Inflammatory macrophage treated with lipopolysaccharide for 1 hour (primary cell): ENCODE measurements at regions not wholly inside any gene's neighbourhood (a gene's known extent, or its start where the extent isn't known, plus 50 kb on each side); places are given as distances from the start of the nearest gene placed in this dataset.
"Not testable (repeated sequence)": the region's sequence is repeated elsewhere in the genome, so short reads cannot be mapped to it uniquely, and the experiment has no call there.

ENCODE experiments used
- DNase-seq, 2 donors: peaks; one replicate each; pipeline ENCODE4 v3.0.0-alpha.2; 2020 to 2022

DNA sequence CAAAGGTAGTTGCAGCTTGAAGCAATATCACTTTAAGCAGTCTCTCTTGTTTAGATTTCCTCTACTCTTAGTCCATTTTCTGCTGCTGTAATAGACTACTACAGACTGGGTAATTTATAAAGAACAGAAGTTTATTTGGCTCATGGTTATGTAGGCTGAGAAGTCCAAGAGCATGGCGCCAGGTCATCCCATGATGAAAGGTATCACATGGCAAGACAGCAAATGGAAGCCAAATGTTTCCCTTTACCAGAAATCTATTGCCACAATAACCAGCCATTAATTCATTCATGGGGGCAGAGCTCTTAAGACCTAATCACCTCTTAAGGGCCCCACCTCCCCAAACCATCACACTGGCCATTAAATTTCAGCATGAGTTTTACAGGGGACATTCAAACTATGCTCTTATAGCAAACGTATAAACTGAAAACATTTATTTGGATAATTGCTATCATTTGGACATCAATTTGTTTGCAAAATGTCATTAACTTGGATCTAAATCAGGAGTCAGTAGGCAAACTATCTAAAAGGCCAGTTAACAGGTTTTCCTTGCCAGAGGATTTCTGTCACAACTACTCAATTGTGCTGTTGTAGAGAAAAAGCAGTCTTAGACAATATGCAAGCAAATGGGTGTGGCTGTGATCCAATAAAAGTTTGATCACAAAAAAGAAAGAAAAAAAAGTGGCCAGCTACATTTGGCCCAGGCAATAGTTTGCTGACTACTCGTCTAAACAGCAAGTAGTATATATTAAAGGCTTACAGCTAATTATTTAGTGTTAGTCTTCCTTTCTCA lies 75.7 kb upstream of the GUCY1A1 start:
- DNase-seq, result no peak

- DNase-seq, result no peak
These were observed 78.2 kb upstream of the GUCY1A1 start for GRCh38 chr4:155588437-155588836.

DNA sequence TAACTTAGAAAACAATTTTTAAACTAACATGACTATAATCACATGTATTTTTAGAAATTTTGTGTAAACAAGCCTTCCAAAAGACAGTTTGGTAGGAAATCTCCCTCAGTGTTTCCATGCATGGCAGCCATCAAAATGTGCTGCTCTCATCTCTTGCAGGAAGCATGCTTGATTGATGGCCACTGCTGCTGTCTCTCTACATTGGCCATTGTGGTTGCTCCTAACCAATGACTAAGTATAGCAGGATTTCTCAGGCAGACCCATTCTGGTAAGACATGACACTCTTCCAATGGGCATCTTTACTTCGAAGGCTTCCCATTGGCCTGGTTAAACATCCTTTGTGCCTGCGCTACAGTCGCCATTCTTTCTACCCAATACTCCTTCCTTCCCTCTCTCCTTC lies 78.9 kb upstream of the GUCY1A1 start:
- DNase-seq, result no peak

GRCh38 chr4:155582971-155583437 lies 83.6 kb upstream of the GUCY1A1 start:
- DNase-seq, result peak; percentile 95 to 98

DNA sequence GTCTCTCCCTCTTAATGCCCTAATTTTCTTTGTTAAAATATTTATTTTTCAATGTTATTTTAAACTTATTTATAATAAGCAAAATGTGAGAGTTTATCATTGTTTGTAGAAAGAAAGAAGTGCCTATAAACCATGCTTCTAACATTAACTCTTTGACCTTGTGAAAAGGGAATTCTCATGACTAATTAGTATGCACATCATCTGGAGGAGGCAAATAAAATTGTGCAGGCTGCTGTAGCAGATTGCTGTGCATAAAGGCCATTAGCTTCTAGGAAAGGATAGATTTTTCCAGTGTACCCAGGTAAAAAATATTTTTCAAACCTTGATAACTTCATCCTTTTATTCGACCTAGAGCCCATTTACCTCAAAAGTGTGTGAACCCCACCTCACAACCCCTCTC lies 84.6 kb upstream of the GUCY1A1 start:
- DNase-seq, result no peak

GRCh38 chr4:155578726-155579370 lies 87.8 kb upstream of the GUCY1A1 start:
- no peak for DNase-seq

DNA sequence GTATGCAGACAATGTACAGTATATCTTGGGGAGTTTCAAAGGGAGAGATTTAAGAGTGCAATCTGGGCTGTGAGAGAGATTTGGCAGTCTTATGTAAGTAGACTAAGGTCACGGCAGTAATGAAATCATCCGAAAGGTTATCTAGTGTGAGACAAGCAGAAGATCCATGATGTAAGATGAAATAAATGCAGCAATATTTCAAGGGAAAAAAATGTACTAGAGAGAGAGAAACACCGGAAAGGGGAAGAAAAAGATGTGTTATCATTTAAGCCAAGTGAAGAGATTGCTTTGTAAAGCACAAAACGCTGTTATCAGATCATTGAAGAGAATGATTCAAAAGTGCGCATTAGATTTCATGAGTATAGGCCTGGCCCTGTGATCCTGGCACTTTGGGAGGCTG lies 88.4 kb upstream of the GUCY1A1 start:
- DNase-seq, result no peak

DNA sequence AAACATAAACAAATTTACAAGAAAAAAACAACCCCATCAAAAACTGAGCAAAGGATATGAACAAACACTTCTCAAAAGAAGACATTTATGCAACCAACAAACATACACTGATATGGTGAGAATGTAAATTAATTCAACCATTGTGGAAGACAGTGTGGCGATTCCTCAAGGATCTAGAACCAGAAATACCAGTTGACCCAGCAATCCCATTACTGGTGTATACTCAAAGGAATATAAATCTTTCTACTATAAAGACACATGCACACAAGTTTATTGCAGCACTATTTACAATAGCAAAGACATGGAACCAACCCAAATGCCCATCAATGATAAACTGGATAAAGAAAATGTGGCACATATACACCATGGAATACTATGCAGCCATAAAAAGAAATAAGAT lies 92.3 kb upstream of the GUCY1A1 start:
- DNase-seq, result not testable (repeated sequence)

- no peak for DNase-seq
These were observed 93.5 kb upstream of the GUCY1A1 start for GRCh38 chr4:155573126-155573525.

GRCh38 chr4:155572106-155572703 lies 94.4 kb upstream of the GUCY1A1 start:
- no peak for DNase-seq

- DNase-seq, result no peak
These were observed 95.3 kb upstream of the GUCY1A1 start for GRCh38 chr4:155571184-155571944.

DNA sequence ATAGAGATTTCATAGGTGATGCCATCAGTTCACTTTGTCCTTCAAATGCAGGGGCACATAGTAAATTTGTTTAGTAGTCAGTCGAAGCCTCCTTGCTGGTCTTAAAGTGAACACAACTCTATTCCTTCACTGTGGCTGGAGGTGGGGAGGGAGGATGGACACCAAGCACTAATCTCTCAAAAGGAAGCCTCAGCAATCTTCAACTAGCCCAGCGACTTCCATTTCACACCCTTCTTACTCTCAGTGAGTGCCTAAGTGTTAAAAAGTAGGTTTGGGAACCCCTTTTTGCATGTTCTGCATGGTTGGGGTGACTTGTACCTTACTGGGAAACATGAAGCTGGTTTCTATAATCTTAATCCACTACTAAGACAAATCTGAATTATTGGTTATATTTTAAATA lies 96.0 kb upstream of the GUCY1A1 start:
- no peak for DNase-seq

DNA sequence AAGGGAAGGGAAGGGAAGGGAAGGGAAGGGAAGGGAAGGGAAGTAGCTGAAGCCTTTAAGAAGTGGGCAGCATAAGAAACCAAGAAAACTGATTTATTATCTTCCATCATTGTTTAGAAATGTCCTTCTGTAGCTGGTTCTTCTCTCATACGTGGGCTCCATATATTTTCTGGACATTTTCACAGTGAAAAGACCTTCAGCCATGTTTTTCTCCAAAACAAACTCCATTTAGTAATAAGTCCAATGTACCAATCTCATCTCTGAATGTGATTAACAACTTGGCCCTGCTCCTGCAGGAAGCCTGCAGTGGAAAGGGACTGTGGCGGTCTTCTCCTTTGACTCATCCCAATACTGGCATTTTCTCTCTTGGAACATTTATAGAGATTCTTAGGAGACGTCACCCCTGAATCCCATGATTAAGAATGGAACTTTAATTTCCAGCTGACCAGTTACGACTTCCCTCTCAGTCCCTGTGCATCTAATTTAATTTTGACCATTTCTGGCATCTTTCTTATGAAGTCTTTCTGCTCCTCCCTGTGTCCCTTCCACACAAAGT lies 96.6 kb upstream of the GUCY1A1 start:
- DNase-seq, result no peak

DNA sequence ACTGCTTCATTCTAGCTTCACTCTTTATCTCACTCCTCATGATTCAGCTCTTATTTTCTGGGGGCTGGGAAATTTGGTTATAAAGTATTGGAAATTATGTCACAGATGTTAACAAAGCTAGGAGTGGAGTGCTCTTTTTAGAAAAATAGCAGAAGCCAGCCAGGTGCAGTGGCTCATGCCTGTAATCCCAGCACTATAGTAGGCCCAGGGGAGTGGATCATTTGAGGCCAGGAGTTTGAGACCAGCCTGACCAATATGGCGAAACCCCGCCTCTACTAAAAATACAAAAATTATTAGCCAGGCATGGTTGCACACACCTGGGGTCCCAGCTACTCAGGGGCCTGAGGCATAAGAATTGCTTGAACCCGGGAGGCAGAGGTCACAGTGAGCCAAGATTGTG lies 97.2 kb upstream of the GUCY1A1 start:
- DNase-seq, result no peak

DNA sequence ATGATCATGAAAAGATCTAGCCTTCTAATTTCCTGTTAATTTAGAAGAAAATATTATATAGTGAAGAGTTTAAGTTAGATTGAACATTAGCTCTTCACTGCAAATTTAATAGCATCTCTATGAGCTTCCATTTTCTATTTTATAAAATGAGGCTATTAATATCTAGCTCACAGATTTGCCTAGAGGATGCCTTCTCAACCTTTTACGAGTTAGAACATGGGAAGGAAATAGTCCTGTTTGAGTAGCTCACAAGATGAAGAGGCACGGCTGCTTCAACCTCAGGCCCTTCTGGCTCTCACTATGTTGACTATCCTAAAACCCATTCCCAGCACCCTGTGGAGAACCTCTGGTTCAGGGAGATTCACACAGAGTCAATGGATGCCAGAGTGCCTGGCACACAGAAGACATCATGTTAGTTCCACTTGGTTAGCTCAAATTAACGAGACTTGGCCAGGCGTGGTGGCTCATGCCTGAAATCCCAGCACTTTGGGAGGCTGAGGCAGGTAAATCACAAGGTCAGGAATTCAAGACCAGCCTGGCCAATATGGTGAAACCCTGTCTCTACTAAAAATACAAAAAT lies 97.9 kb upstream of the GUCY1A1 start:
- DNase-seq, result no peak

DNA sequence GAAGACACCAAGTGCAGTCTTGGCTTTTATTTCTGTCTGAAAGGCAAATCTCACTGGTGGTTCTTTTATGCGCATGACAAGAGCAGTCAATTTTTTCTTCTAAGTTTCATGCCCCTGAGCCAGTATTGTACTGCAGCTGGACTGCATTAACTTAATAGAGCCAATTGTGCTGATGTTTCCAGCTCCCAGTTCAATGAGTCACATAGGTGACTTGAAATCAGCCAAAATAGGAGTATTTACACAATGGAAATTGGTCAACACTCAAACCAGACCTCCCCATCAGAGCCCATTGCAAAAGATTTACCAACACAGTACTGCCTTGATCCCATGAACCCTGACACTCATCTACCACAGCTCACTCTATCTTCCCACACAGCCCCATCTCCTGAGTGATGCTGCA lies 100.3 kb upstream of the GUCY1A1 start:
- no peak for DNase-seq

GRCh38 chr4:155565776-155566175 lies 100.9 kb upstream of the GUCY1A1 start:
- no peak for DNase-seq

GRCh38 chr4:155565330-155565729 lies 101.3 kb upstream of the GUCY1A1 start:
- DNase-seq, result no peak

DNA sequence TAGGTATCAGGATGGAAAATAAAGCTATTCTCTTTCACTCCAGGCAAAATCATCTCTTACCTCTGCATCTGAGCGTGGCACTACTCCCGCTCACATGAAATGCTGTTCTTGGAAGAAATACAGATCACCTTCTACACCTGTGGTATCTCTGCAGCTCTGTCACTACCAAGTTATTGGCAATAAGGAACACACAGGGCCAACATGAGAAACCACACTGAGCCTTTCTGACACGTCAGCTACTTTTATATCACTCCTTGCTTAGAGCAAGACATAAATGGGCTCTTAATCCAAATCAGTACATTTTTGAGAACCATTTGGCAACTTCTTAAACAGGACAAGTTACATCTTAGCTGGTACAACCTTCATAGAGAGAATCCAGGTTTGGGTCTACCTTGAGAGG lies 101.8 kb upstream of the GUCY1A1 start:
- no peak for DNase-seq

DNA sequence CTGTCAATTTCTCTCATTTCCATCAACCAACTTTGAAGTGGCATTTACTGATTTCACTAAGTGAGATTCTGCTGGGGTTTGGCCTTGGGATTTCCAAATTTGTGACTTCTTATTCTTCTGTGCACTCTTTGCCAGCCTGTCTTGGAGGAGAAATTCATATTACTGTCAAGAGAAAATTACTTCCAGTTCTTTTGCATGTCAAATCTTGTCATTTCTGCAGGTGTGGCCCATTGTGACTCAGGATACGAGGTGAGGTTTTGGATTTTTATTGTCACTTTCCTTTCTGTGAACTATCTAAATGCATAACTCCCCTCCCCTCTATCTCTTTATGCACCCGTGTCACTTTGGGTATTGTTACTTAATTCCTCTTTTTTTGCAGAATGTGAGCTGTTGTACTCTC lies 102.6 kb upstream of the GUCY1A1 start:
- DNase-seq, result no peak

GRCh38 chr4:155559915-155560314 lies 106.7 kb upstream of the GUCY1A1 start:
- DNase-seq, result peak; percentile 16 to 33

DNA sequence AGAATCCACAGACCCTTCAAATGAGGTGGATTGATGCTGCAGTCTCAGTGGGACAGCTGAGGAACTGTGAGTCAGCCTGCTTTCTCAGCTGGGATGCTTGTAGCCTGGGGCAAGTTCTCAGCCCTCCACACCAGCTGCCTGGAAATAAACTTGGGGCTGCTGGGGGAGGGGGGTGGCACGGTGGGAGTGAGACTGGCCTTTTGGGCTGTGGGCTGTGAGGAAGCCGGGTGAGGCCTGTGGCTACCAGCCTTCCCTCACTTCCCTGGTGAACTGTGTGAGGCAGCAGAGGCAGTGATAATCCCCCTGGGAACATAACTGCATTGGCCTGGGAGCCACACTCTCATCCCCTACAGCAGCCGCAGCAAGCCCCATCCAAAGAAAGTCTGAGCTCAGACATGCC lies 114.5 kb upstream of the GUCY1A1 start:
- no peak for DNase-seq

- DNase-seq, result no peak
These were observed 118.5 kb upstream of the GUCY1A1 start for GRCh38 chr4:155548173-155548572.
